IMR-90 (cell line): ENCODE measurements at regions not wholly inside any gene's neighbourhood (a gene's known extent, or its start where the extent isn't known, plus 50 kb on each side); places are given as distances from the start of the nearest gene placed in this dataset.

Experiments used
- ATAC-seq: fragments of 200-7000 bp; cut with Tn5 transposase; 2 replicates; pipeline ENCODE4 v1.9.1; 2020; ENCODE audit warnings: low read depth, mild to moderate bottlenecking, moderate library complexity
- BruUV-seq: library from RNA; stranded (reverse); fragments of 400-500 nt; replicated peaks from 2 replicates; lab custom pipeline; 2021; lab: Mats Ljungman, UMichigan
- CTCF ChIA-PET: fragments of 300-600 bp; formaldehyde crosslinking; extraction: SDS; loops from one replicate; lab custom pipeline; 2021; ENCODE audit warnings: antibody characterized with exemption; lab: Yijun Ruan, JAX
- POLR2A ChIA-PET: fragments of 300-600 bp; sonication (Branson Sonifier 250); formaldehyde crosslinking; loops from one replicate; lab custom pipeline; 2022; ENCODE audit warnings: antibody characterized with exemption; ENCODE audit not compliant: unreplicated experiment; lab: Charles Lee
- DNase-seq: peaks from one replicate; pipeline ENCODE4 v3.0.0; 2013
- H2AFZ ChIP-seq: replicated peaks from 2 replicates; pipeline ENCODE3; 2013; ENCODE audit warnings: low read length, mild to moderate bottlenecking; ENCODE audit not compliant: poor library complexity
- H2AK5ac ChIP-seq: 2 replicates; pipeline ENCODE4 v1.6.1; 2013; ENCODE audit warnings: low read depth, low read length, inconsistent platforms
- H2AK9ac ChIP-seq: replicated peaks from 2 replicates; pipeline ENCODE3; 2013; ENCODE audit warnings: mild to moderate bottlenecking, low read depth, low read length, moderate library complexity; ENCODE audit not compliant: poor library complexity
- H2BK120ac ChIP-seq: 2 replicates; pipeline ENCODE4 v1.6.1; 2013; ENCODE audit warnings: low read depth, low read length, inconsistent platforms
- H2BK15ac ChIP-seq: 3 replicates; pipeline ENCODE4 v1.6.1; 2013; ENCODE audit warnings: low read depth, low read length, inconsistent platforms
- H2BK20ac ChIP-seq: 2 replicates; pipeline ENCODE4 v1.6.1; 2013; ENCODE audit warnings: low read depth, mild to moderate bottlenecking, inconsistent platforms, low read length, moderate library complexity
- H2BK5ac ChIP-seq: 2 replicates; pipeline ENCODE4 v1.6.1; 2013; ENCODE audit warnings: mild to moderate bottlenecking, low read depth, low read length, inconsistent platforms; ENCODE audit not compliant: poor library complexity, severe bottlenecking
- H3K14ac ChIP-seq: replicated peaks from 2 replicates; pipeline ENCODE4 v1.6.1; 2013; ENCODE audit warnings: low read depth, low read length, inconsistent platforms
- H3K18ac ChIP-seq: 2 replicates; pipeline ENCODE4 v1.6.1; 2013; ENCODE audit warnings: low read depth, low read length, control low read depth
- H3K23ac ChIP-seq: 2 replicates; pipeline ENCODE4 v1.6.1; 2013; ENCODE audit warnings: low read depth, low read length, inconsistent platforms
- H3K27ac ChIP-seq: 2 replicates; pipeline ENCODE4 v1.5.1; 2013; ENCODE audit warnings: mild to moderate bottlenecking, control low read depth, low read length; ENCODE audit not compliant: insufficient read depth
- H3K27me3 ChIP-seq: 2 replicates; pipeline ENCODE4 v1.6.1; 2013; ENCODE audit warnings: low read length; ENCODE audit not compliant: control insufficient read depth, insufficient read depth
- H3K36me3 ChIP-seq: 2 replicates; pipeline ENCODE4 v1.6.1; 2013; ENCODE audit warnings: low read length, mixed read lengths; ENCODE audit not compliant: control insufficient read depth, insufficient read depth
- H3K4ac ChIP-seq: 2 replicates; pipeline ENCODE4 v1.6.1; 2013; ENCODE audit warnings: low read depth, low read length, inconsistent platforms
- H3K4me1 ChIP-seq: 2 replicates; pipeline ENCODE4 v1.6.1; 2013; ENCODE audit warnings: low read length, mixed read lengths; ENCODE audit not compliant: control insufficient read depth, insufficient read depth
- H3K4me2 ChIP-seq: 2 replicates; pipeline ENCODE4 v1.6.1; 2013; ENCODE audit warnings: low read depth, mild to moderate bottlenecking, control low read depth, low read length, moderate library complexity
- H3K4me3 ChIP-seq: 2 replicates; pipeline ENCODE4 v1.5.1; 2013; ENCODE audit warnings: low read depth, mild to moderate bottlenecking, control low read depth, low read length, moderate library complexity; ENCODE audit not compliant: insufficient read depth
- H3K56ac ChIP-seq: 2 replicates; pipeline ENCODE4 v1.6.1; 2013; ENCODE audit warnings: low read length, inconsistent platforms; ENCODE audit not compliant: insufficient read depth; ENCODE audit errors: extremely low read depth
- H3K79me1 ChIP-seq, 2 experiments: 2 replicates each; pipeline ENCODE4 v1.6.1; 2013; ENCODE audit warnings: low read length in 2 of 2, inconsistent platforms in 1 of 2, low read depth in 1 of 2
- H3K9ac ChIP-seq: 2 replicates; pipeline ENCODE4 v1.6.1; 2013; ENCODE audit warnings: low read depth, low read length, control low read depth
- H3K9me1 ChIP-seq: 2 replicates; pipeline ENCODE4 v1.6.1; 2013; ENCODE audit warnings: low read length, inconsistent platforms; ENCODE audit not compliant: insufficient read depth
- H3K9me3 ChIP-seq: 2 replicates; pipeline ENCODE4 v1.6.1; 2013; ENCODE audit warnings: low read length; ENCODE audit not compliant: control insufficient read depth, insufficient read depth
- H4K20me1 ChIP-seq: 2 replicates; pipeline ENCODE4 v1.6.1; 2013; ENCODE audit warnings: low read length, inconsistent platforms; ENCODE audit not compliant: insufficient read depth
- H4K5ac ChIP-seq: 2 replicates; pipeline ENCODE4 v1.6.1; 2013; ENCODE audit warnings: mild to moderate bottlenecking, low read depth, low read length, control low read depth
- H4K8ac ChIP-seq, 2 experiments: 2 replicates each; pipeline ENCODE4 v1.6.1; 2013; ENCODE audit warnings: low read depth in 2 of 2, low read length in 2 of 2, control low read depth in 1 of 2, inconsistent platforms in 1 of 2
- H4K91ac ChIP-seq: 2 replicates; pipeline ENCODE4 v1.6.1; 2013; ENCODE audit warnings: low read depth, low read length, inconsistent platforms; ENCODE audit not compliant: insufficient read depth
- BHLHE40 ChIP-seq: fragments of 150-350 bp; IDR thresholded peaks from 2 replicates; pipeline ENCODE4 v1.6.1; 2016; ENCODE audit warnings: mild to moderate bottlenecking, low read depth, low read length
- CHD1 ChIP-seq: IDR thresholded peaks from 2 replicates; pipeline ENCODE4 v1.6.1; 2012; ENCODE audit warnings: low read depth, low read length, improper control_type of control experiment
- MXI1 ChIP-seq: IDR thresholded peaks from 2 replicates; pipeline ENCODE4 v1.6.1; 2012; ENCODE audit warnings: low read depth, mild to moderate bottlenecking, low read length, moderate library complexity, borderline replicate concordance
- RCOR1 ChIP-seq: IDR thresholded peaks from 2 replicates; pipeline ENCODE4 v1.6.1; 2012; ENCODE audit warnings: mild to moderate bottlenecking, low read length, improper control_type of control experiment; ENCODE audit not compliant: insufficient replicate concordance
- RFX5 ChIP-seq: IDR thresholded peaks from 2 replicates; pipeline ENCODE4 v1.8.0; 2012; ENCODE audit warnings: low read depth, mild to moderate bottlenecking, low read length, moderate library complexity
- WGBS, 2 experiments: methylation state at CpG; one replicate each; pipeline versions ENCODE4 v1.1.5 to v1.1.7; 2013; ENCODE audit warnings: missing lambda C conversion rate in 2 of 2; ENCODE audit not compliant: insufficient read length in 1 of 2; ENCODE audit errors: extremely low coverage in 2 of 2; 5-methylcytosine and 5-hydroxymethylcytosine counted together
- dilution Hi-C: fragments of 300-500 bp; cut with HindIII; formaldehyde crosslinking; loops from one replicate; pipeline ENCODE4 v1.14.3; 2018; ENCODE audit warnings: low sequenced_read_pairs; ENCODE audit not compliant: unreplicated experiment
- in situ Hi-C: fragments of 300-500 bp; cut with MboI; formaldehyde crosslinking; loops from 3 replicates; pipeline ENCODE4 v1.14.3; 2019; ENCODE audit warnings: low sequenced_read_pairs, inconsistent platforms, mixed read lengths
- intact Hi-C: fragments of 100-400 bp; cut with micrococcal nuclease; formaldehyde crosslinking; loops from 2 replicates; pipeline ENCODE4 v1.10.0; 2022
- TF ChIP-seq, protein P1 (sequence below): conservative IDR thresholded peaks from 2 replicates; pipeline ENCODE4 v1.5.1; 2012; ENCODE audit warnings: mild to moderate bottlenecking, low read depth, low read length, improper control_type of control experiment

DNA sequence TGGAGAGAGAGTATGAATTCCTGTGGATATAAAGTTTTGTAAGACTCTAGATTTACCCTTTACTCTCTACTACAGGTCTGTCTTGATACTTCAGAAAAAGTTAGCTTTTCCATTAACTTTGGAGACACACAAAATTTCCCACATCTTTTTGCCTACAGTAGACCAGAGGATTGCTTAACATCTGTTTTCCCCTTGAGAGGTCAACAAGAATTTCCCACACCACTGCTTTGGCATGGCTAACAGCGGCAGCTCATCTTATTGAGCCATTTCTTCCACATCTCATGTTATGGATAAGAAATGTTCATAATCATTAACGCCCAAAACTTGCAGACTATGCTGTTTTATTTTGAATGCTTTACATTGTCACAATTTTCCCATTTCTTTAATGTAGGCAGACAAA lies 273.6 kb upstream of the RGPD4 start:
- Histone ChIP-seq H3K4ac (no peak overlapping the region), H3K9ac (no peak overlapping the region), H3K9me3 (peaks cover 4% of the 10 kb centered on the region), H3K27ac (no peak overlapping the region), H3K4me2 (no peak overlapping the region), H2BK15ac (no peak overlapping the region), H4K91ac (no peak overlapping the region), H4K8ac (no peak overlapping the region), H3K4me3 (no peak overlapping the region), H3K23ac (no peak overlapping the region), H2BK20ac (no peak overlapping the region), H3K18ac (no peak overlapping the region), H4K5ac (no peak overlapping the region), H2BK5ac (no peak overlapping the region), H2AK5ac (no peak overlapping the region), H2BK120ac (no peak overlapping the region), H2AK9ac (no peak overlapping the region), H4K20me1 (no peaks in the 10 kb centered on the region), H3K79me1 (no peaks in the 10 kb centered on the region), H3K4me1 (no peaks in the 10 kb centered on the region), H3K9me1 (no peaks in the 10 kb centered on the region), H3K27me3 (no peaks in the 10 kb centered on the region), H2AFZ (no peak overlapping the region), H3K56ac (no peak overlapping the region), H3K14ac (no peak overlapping the region), H3K36me3 (no peaks in the 10 kb centered on the region)
- intact Hi-C loops (no loop called here), dilution Hi-C loops (no loop called here), in situ Hi-C loops (no loop called here)
- no TSS peak for BruUV-seq
- ATAC-seq (no peak), DNase-seq (no peak)
- no CpG with 5 or more reads among the region's 2 CpGs for WGBS, 2 experiments
- POLR2A ChIA-PET: no interaction called here
- TF ChIP-seq RFX5 (no peak), CHD1 (no peak), MXI1 (no peak), BHLHE40 (no peak), RCOR1 (no peak)
- TF ChIP-seq, protein P1, sequence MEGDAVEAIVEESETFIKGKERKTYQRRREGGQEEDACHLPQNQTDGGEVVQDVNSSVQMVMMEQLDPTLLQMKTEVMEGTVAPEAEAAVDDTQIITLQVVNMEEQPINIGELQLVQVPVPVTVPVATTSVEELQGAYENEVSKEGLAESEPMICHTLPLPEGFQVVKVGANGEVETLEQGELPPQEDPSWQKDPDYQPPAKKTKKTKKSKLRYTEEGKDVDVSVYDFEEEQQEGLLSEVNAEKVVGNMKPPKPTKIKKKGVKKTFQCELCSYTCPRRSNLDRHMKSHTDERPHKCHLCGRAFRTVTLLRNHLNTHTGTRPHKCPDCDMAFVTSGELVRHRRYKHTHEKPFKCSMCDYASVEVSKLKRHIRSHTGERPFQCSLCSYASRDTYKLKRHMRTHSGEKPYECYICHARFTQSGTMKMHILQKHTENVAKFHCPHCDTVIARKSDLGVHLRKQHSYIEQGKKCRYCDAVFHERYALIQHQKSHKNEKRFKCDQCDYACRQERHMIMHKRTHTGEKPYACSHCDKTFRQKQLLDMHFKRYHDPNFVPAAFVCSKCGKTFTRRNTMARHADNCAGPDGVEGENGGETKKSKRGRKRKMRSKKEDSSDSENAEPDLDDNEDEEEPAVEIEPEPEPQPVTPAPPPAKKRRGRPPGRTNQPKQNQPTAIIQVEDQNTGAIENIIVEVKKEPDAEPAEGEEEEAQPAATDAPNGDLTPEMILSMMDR: no peak
- CTCF ChIA-PET: no interaction called here
